CD14-positive monocyte (primary cell): ENCODE measurements at regions not wholly inside any gene's neighbourhood (a gene's known extent, or its start where the extent isn't known, plus 50 kb on each side); places are given as distances from the start of the nearest gene placed in this dataset.

ENCODE experiments used
- DNase-seq, 3 donors: peaks; one replicate each; pipeline ENCODE4 v3.0.0-alpha.2; 2011 to 2022
- H2AFZ ChIP-seq: 2 replicates; pipeline ENCODE4 v1.6.0; 2012; ENCODE audit warnings: mild to moderate bottlenecking, low read depth, low read length, inconsistent platforms; ENCODE audit not compliant: insufficient read depth, poor library complexity, severe bottlenecking
- H3K27ac ChIP-seq, 2 donors: 1 replicate in 1 of 2; 2 replicates in 1 of 2; pipeline ENCODE4 v1.5.1; 2012 to 2013; ENCODE audit warnings: low read length in 2 of 2, control low read depth in 1 of 2, inconsistent platforms in 1 of 2, low read depth in 1 of 2, mild to moderate bottlenecking in 1 of 2
- H3K27me3 ChIP-seq, 2 donors: one replicate each; pipeline versions ENCODE4 v1.6.0 to v1.6.1; 2011 to 2013; ENCODE audit warnings: low read length in 2 of 2; ENCODE audit not compliant: control insufficient read depth in 2 of 2, insufficient read depth in 2 of 2
- H3K36me3 ChIP-seq, 2 donors: replicated peaks in 1 of 2; 1 replicate in 1 of 2; 2 replicates in 1 of 2; pipeline versions ENCODE4 v1.5.1 to v1.6.1; 2012 to 2013; ENCODE audit warnings: low read length in 2 of 2, control low read depth in 1 of 2, inconsistent platforms in 1 of 2, mild to moderate bottlenecking in 1 of 2; ENCODE audit not compliant: insufficient read depth in 2 of 2, control insufficient read depth in 1 of 2
- H3K4me1 ChIP-seq, 2 donors: 1 replicate in 1 of 2; 2 replicates in 1 of 2; pipeline versions ENCODE4 v1.5.1 to v1.6.1; 2012 to 2013; ENCODE audit warnings: low read length in 2 of 2, control low read depth in 1 of 2, inconsistent platforms in 1 of 2, mild to moderate bottlenecking in 1 of 2, moderate library complexity in 1 of 2; ENCODE audit not compliant: insufficient read depth in 2 of 2, control insufficient read depth in 1 of 2
- H3K4me2 ChIP-seq: replicated peaks from 2 replicates; pipeline ENCODE3; 2012; ENCODE audit warnings: low read length, moderate library complexity, mild to moderate bottlenecking; ENCODE audit not compliant: poor library complexity, severe bottlenecking; ENCODE audit errors: extremely low read depth
- H3K4me3 ChIP-seq, 3 experiments: fragments of 200-600 bp in 1 of 3; sonication (generic) in 1 of 3; replicated peaks in 1 of 3; 1 replicate in 2 of 3; 2 replicates in 1 of 3; pipeline ENCODE4 v1.5.1; 2011 to 2013; ENCODE audit warnings: low read length in 3 of 3, mild to moderate bottlenecking in 3 of 3, control low read depth in 2 of 3, low read depth in 2 of 3, inconsistent platforms in 1 of 3, moderate library complexity in 1 of 3
- H3K79me2 ChIP-seq: 2 replicates; pipeline ENCODE4 v1.6.0; 2012; ENCODE audit warnings: mild to moderate bottlenecking, control low read depth, inconsistent platforms, low read length, moderate library complexity; ENCODE audit not compliant: insufficient read depth
- H3K9ac ChIP-seq: 2 replicates; pipeline ENCODE4 v1.6.0; 2017; ENCODE audit warnings: low read length, mild to moderate bottlenecking; ENCODE audit not compliant: insufficient read depth, poor library complexity, severe bottlenecking
- H3K9me3 ChIP-seq, 2 donors: replicated peaks in 1 of 2; 1 replicate in 1 of 2; 2 replicates in 1 of 2; pipeline versions ENCODE4 v1.5.1 to v1.6.1; 2012 to 2013; ENCODE audit warnings: low read length in 2 of 2, control low read depth in 1 of 2; ENCODE audit not compliant: control insufficient read depth in 1 of 2, insufficient read depth in 1 of 2
- H4K20me1 ChIP-seq: 2 replicates; pipeline ENCODE4 v1.6.0; 2012; ENCODE audit warnings: mild to moderate bottlenecking, low read length, control low read depth, moderate library complexity; ENCODE audit not compliant: insufficient read depth
- H3K27ac Mint-ChIP-seq, 7 donors: one replicate each; pipeline ENCODE4 v1.8.0; 2020; ENCODE audit warnings: mild to moderate bottlenecking in 7 of 7, mixed read lengths in 7 of 7, moderate library complexity in 6 of 7, inconsistent platforms in 2 of 7
- H3K27me3 Mint-ChIP-seq, 3 donors: one replicate each; pipeline ENCODE4 v1.8.0; 2021 to 2022; ENCODE audit warnings: low read depth in 3 of 3, mild to moderate bottlenecking in 3 of 3, mixed read lengths in 3 of 3, moderate library complexity in 3 of 3, inconsistent platforms in 1 of 3
- H3K36me3 Mint-ChIP-seq, 2 donors: one replicate each; pipeline ENCODE4 v1.8.0; 2020; ENCODE audit warnings: mixed read lengths in 2 of 2, inconsistent platforms in 1 of 2, mild to moderate bottlenecking in 1 of 2
- H3K4me1 Mint-ChIP-seq: one replicate; pipeline ENCODE4 v1.8.0; 2020; ENCODE audit warnings: mild to moderate bottlenecking, mixed read lengths
- H3K4me3 Mint-ChIP-seq, 2 donors: one replicate each; pipeline ENCODE4 v1.8.0; 2020; ENCODE audit warnings: mild to moderate bottlenecking in 2 of 2, mixed read lengths in 2 of 2, moderate library complexity in 1 of 2
- H3K9me3 Mint-ChIP-seq, 7 donors: one replicate each; pipeline ENCODE4 v1.8.0; 2020 to 2022; ENCODE audit warnings: mixed read lengths in 7 of 7, mild to moderate bottlenecking in 6 of 7, moderate library complexity in 6 of 7, inconsistent platforms in 2 of 7
- whole genome bisulfite sequencing: methylation state at CpG from one replicate; pipeline ENCODE4 v1.1.5; 2013; ENCODE audit warnings: missing lambda C conversion rate; ENCODE audit not compliant: insufficient coverage; 5-methylcytosine and 5-hydroxymethylcytosine counted together
- intact Hi-C, 2 donors: fragments of 100-400 bp; cut with micrococcal nuclease; formaldehyde crosslinking; loops; one replicate each; pipeline versions ENCODE4 v1.15.0 to v1.15.1; 2023
- TF ChIP-seq, protein P1 (sequence below): fragments of 200-600 bp; IDR thresholded peaks from one replicate; pipeline ENCODE4 v1.8.0; 2022; ENCODE audit warnings: antibody characterized with exemption, mild to moderate bottlenecking

DNA sequence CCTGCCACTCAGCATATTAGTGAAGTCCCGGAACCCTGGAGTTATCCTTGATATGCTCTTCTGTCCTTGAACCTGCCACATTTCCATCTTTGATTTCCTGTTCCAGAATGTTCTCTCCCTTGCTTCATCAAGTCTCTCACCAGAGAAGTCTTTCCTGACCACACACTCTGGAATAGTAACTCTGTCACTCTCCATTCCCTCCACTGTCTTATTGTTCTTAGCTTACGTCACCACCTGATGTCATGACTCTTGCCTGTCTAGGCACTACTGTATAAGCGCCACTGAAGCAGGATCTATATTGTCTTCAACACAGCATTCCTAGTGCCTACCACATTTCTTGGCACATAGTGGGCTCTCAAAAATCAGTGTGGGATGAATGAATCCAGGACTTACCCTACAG lies 65.4 kb upstream of the SMYD2 start:
- peaks cover 4 to 24% (median 10%) of the 10 kb centered on the region in 3 donors for H3K27me3 Mint-ChIP-seq
- no peaks in the 10 kb centered on the region for H4K20me1 ChIP-seq
- 96% methylated on average over 2 of the region's 3 CpGs for WGBS

GRCh38 chr1:214216021-214216420 lies 64.9 kb upstream of the SMYD2 start:
- no peaks in the 10 kb centered on the region for H4K20me1 ChIP-seq
- Mint-ChIP-seq H3K36me3 (no peaks in the 10 kb centered on the region), H3K27ac (no peak overlapping the region), H3K9me3 (no peaks in the 10 kb centered on the region), H3K4me1 (peaks cover 6% of the 10 kb centered on the region), H3K27me3 (peaks cover 4 to 24% (median 10%) of the 10 kb centered on the region in 3 donors), H3K4me3 (no peak overlapping the region)
- H3K27me3 ChIP-seq = peaks cover 12 to 15% of the 10 kb centered on the region in 2 donors
- no peak overlapping the region for H3K4me2 ChIP-seq
- no peak overlapping the region for H3K4me3 ChIP-seq
- TF ChIP-seq, protein P1, sequence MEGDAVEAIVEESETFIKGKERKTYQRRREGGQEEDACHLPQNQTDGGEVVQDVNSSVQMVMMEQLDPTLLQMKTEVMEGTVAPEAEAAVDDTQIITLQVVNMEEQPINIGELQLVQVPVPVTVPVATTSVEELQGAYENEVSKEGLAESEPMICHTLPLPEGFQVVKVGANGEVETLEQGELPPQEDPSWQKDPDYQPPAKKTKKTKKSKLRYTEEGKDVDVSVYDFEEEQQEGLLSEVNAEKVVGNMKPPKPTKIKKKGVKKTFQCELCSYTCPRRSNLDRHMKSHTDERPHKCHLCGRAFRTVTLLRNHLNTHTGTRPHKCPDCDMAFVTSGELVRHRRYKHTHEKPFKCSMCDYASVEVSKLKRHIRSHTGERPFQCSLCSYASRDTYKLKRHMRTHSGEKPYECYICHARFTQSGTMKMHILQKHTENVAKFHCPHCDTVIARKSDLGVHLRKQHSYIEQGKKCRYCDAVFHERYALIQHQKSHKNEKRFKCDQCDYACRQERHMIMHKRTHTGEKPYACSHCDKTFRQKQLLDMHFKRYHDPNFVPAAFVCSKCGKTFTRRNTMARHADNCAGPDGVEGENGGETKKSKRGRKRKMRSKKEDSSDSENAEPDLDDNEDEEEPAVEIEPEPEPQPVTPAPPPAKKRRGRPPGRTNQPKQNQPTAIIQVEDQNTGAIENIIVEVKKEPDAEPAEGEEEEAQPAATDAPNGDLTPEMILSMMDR = no peak
- no peak overlapping the region for H2AFZ ChIP-seq
- no peak overlapping the region for H3K9ac ChIP-seq
- no CpG with 5 or more reads among the region's 1 CpG for WGBS
- no peaks in the 10 kb centered on the region for H3K4me1 ChIP-seq
- no peak for DNase-seq
- H3K79me2 ChIP-seq = no peaks in the 10 kb centered on the region
- no peak overlapping the region for H3K27ac ChIP-seq
- H3K36me3 ChIP-seq = no peaks in the 10 kb centered on the region
- H3K9me3 ChIP-seq = no peaks in the 10 kb centered on the region
- intact Hi-C loops = no loop called here

More for the DNA sequence above, 65.4 kb upstream of the SMYD2 start:
- Histone ChIP-seq H3K36me3 (no peaks in the 10 kb centered on the region), H2AFZ (no peak overlapping the region), H3K4me2 (no peak overlapping the region), H3K9me3 (no peaks in the 10 kb centered on the region), H3K4me1 (no peaks in the 10 kb centered on the region), H3K27ac (no peak overlapping the region), H3K9ac (no peak overlapping the region), H3K27me3 (peaks cover 12 to 15% of the 10 kb centered on the region in 2 donors), H3K4me3 (no peak overlapping the region), H3K79me2 (no peaks in the 10 kb centered on the region)
- no peaks in the 10 kb centered on the region for H3K9me3 Mint-ChIP-seq
- TF ChIP-seq, protein P1 = no peak
- H3K36me3 Mint-ChIP-seq = no peaks in the 10 kb centered on the region
- H3K4me1 Mint-ChIP-seq = peaks cover 6% of the 10 kb centered on the region
- intact Hi-C loops = no loop called here
- H3K4me3 Mint-ChIP-seq = no peak overlapping the region
- H3K27ac Mint-ChIP-seq = peak overlapping the region in 1 of 7 donors; percentile 34
- no peak for DNase-seq
